Trophoblast cell (in vitro differentiated cells and primary cell): ENCODE measurements at regions not wholly inside any gene's neighbourhood (a gene's known extent, or its start where the extent isn't known, plus 50 kb on each side); places are given as distances from the start of the nearest gene placed in this dataset.

Experiments used
- DNase-seq, 2 donors: peaks; one replicate each; pipeline ENCODE4 v3.0.0-alpha.2; 2016
- H2AFZ ChIP-seq: 2 replicates; pipeline ENCODE4 v1.6.1; 2013; ENCODE audit warnings: low read length, moderate library complexity, mild to moderate bottlenecking; ENCODE audit not compliant: insufficient read depth, poor library complexity
- H2AK5ac ChIP-seq: 2 replicates; pipeline ENCODE4 v1.6.1; 2013; ENCODE audit warnings: mild to moderate bottlenecking, low read length
- H2BK120ac ChIP-seq: 2 replicates; pipeline ENCODE4 v1.6.1; 2013; ENCODE audit warnings: low read length, mild to moderate bottlenecking, moderate library complexity; ENCODE audit not compliant: insufficient read depth, poor library complexity
- H2BK12ac ChIP-seq: 2 replicates; pipeline ENCODE4 v1.6.1; 2013; ENCODE audit warnings: mild to moderate bottlenecking, low read length, moderate library complexity
- H2BK5ac ChIP-seq: 2 replicates; pipeline ENCODE4 v1.6.1; 2013; ENCODE audit warnings: low read length, low read depth, moderate library complexity, mild to moderate bottlenecking; ENCODE audit not compliant: poor library complexity
- H3K14ac ChIP-seq: 2 replicates; pipeline ENCODE4 v1.6.1; 2013; ENCODE audit warnings: mild to moderate bottlenecking, low read length
- H3K18ac ChIP-seq: 2 replicates; pipeline ENCODE4 v1.6.1; 2013; ENCODE audit warnings: mild to moderate bottlenecking, low read length
- H3K23ac ChIP-seq: 2 replicates; pipeline ENCODE4 v1.6.1; 2013; ENCODE audit warnings: low read length
- H3K27ac ChIP-seq: 2 replicates; pipeline ENCODE4 v1.5.1; 2013; ENCODE audit warnings: low read depth, mild to moderate bottlenecking, inconsistent platforms, low read length, moderate library complexity
- H3K27me3 ChIP-seq: 2 replicates; pipeline ENCODE4 v1.6.1; 2013; ENCODE audit warnings: inconsistent platforms, mild to moderate bottlenecking, low read length, moderate library complexity; ENCODE audit not compliant: insufficient read depth
- H3K36me3 ChIP-seq, 2 experiments: 1 replicate in 1 of 2; 2 replicates in 1 of 2; pipeline ENCODE4 v1.6.1; 2013; ENCODE audit warnings: low read length in 2 of 2, mild to moderate bottlenecking in 2 of 2, moderate library complexity in 1 of 2; ENCODE audit not compliant: insufficient read depth in 2 of 2, control insufficient read depth in 1 of 2
- H3K4ac ChIP-seq: 2 replicates; pipeline ENCODE4 v1.6.1; 2013; ENCODE audit warnings: low read depth, mild to moderate bottlenecking, low read length, moderate library complexity
- H3K4me1 ChIP-seq, 2 experiments: 1 replicate in 1 of 2; 2 replicates in 1 of 2; pipeline ENCODE4 v1.6.1; 2013; ENCODE audit warnings: low read length in 2 of 2, mild to moderate bottlenecking in 2 of 2, moderate library complexity in 1 of 2; ENCODE audit not compliant: insufficient read depth in 2 of 2, control insufficient read depth in 1 of 2
- H3K4me2 ChIP-seq: 2 replicates; pipeline ENCODE4 v1.6.1; 2013; ENCODE audit warnings: inconsistent platforms, mild to moderate bottlenecking, low read length, moderate library complexity
- H3K4me3 ChIP-seq: 2 replicates; pipeline ENCODE4 v1.5.1; 2013; ENCODE audit warnings: mild to moderate bottlenecking, low read depth, low read length, inconsistent platforms
- H3K79me1 ChIP-seq: one replicate; pipeline ENCODE4 v1.6.1; 2013; ENCODE audit warnings: low read length
- H3K79me2 ChIP-seq: 2 replicates; pipeline ENCODE4 v1.6.1; 2013; ENCODE audit warnings: low read length, mild to moderate bottlenecking; ENCODE audit not compliant: control insufficient read depth, insufficient read depth, poor library complexity
- H3K9ac ChIP-seq: 2 replicates; pipeline ENCODE4 v1.6.1; 2013; ENCODE audit warnings: mild to moderate bottlenecking, low read length
- H3K9me3 ChIP-seq: 2 replicates; pipeline ENCODE4 v1.6.1; 2013; ENCODE audit warnings: low read depth, mild to moderate bottlenecking, control low read depth, inconsistent platforms, low read length; ENCODE audit not compliant: insufficient read depth
- H4K12ac ChIP-seq: 2 replicates; pipeline ENCODE4 v1.6.1; 2013; ENCODE audit warnings: low read depth, mild to moderate bottlenecking, low read length, moderate library complexity
- H4K8ac ChIP-seq: 2 replicates; pipeline ENCODE4 v1.6.1; 2013; ENCODE audit warnings: low read depth, mild to moderate bottlenecking, low read length, moderate library complexity
- H4K91ac ChIP-seq: one replicate; pipeline ENCODE4 v1.6.1; 2013; ENCODE audit warnings: low read depth, mild to moderate bottlenecking, low read length, moderate library complexity
- WGBS: extraction: QIAGEN DNeasy Blood & Tissue Kit; methylation state at CpG from one replicate; pipeline ENCODE4 v1.1.7; 2013; ENCODE audit warnings: missing lambda C conversion rate; ENCODE audit not compliant: insufficient read length, insufficient coverage; ENCODE audit errors: extremely low coverage; 5-methylcytosine and 5-hydroxymethylcytosine counted together

- Histone ChIP-seq H3K9ac (no peak overlapping the region), H4K91ac (no peak overlapping the region), H2BK120ac (no peak overlapping the region), H2AK5ac (no peak overlapping the region), H4K12ac (no peak overlapping the region), H2AFZ (no peak overlapping the region), H2BK12ac (no peak overlapping the region), H3K27me3 (no peaks in the 10 kb centered on the region), H3K9me3 (peaks cover 3% of the 10 kb centered on the region), H3K36me3 (no peaks in the 10 kb centered on the region), H3K27ac (no peak overlapping the region), H3K79me1 (peaks cover 2% of the 10 kb centered on the region), H3K79me2 (no peaks in the 10 kb centered on the region), H2BK5ac (no peak overlapping the region), H3K4me1 (peaks cover 9 to 17% of the 10 kb centered on the region in 2 experiments), H3K14ac (no peak overlapping the region), H3K18ac (no peak overlapping the region), H3K4me3 (no peak overlapping the region), H3K23ac (no peak overlapping the region), H4K8ac (no peak overlapping the region), H3K4ac (no peak overlapping the region), H3K4me2 (no peak overlapping the region)
- no peak for DNase-seq
- no CpG with 5 or more reads among the region's 2 CpGs for WGBS
Measured at GRCh38 chr6:133128191-133128590, 113.0 kb upstream of the EYA4 start.

DNA sequence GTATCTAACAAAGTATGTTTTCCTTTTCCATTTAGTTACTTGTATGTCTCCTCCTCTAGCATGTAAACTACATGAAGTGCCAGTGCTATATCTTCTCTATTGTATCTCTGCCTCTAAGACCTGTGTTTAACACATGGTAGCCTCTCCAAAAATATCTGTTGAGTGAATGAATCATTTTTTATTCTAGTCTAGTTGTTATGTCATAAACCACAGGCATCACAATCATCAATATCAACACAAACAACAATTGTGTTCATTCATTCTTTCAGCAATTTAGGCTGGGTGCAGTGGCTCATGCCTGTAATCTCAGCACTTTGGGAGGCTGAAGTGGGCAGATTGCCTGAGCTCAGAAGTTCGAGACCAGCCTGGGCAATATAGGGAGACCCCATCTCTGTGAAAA, 111.6 kb upstream of the EYA4 start:
- H2AFZ ChIP-seq: no peak overlapping the region
- no peak for DNase-seq
- no peak overlapping the region for H2BK5ac ChIP-seq
- no peak overlapping the region for H4K8ac ChIP-seq
- H3K27ac ChIP-seq: no peak overlapping the region
- no peak overlapping the region for H3K9ac ChIP-seq
- no peak overlapping the region for H2AK5ac ChIP-seq
- H3K27me3 ChIP-seq: no peaks in the 10 kb centered on the region
- H4K91ac ChIP-seq: no peak overlapping the region
- H3K4me1 ChIP-seq: peaks cover 9 to 17% of the 10 kb centered on the region in 2 experiments
- H3K79me2 ChIP-seq: no peaks in the 10 kb centered on the region
- H3K36me3 ChIP-seq: no peaks in the 10 kb centered on the region
- no peak overlapping the region for H2BK12ac ChIP-seq
- H3K18ac ChIP-seq: no peak overlapping the region
- H3K23ac ChIP-seq: no peak overlapping the region
- no peak overlapping the region for H3K4ac ChIP-seq
- no peak overlapping the region for H4K12ac ChIP-seq
- no CpG with 5 or more reads among the region's 1 CpG for WGBS
- no peak overlapping the region for H2BK120ac ChIP-seq
- no peak overlapping the region for H3K4me2 ChIP-seq
- H3K14ac ChIP-seq: no peak overlapping the region
- H3K9me3 ChIP-seq: no peaks in the 10 kb centered on the region
- peaks cover 2% of the 10 kb centered on the region for H3K79me1 ChIP-seq
- no peak overlapping the region for H3K4me3 ChIP-seq

DNA sequence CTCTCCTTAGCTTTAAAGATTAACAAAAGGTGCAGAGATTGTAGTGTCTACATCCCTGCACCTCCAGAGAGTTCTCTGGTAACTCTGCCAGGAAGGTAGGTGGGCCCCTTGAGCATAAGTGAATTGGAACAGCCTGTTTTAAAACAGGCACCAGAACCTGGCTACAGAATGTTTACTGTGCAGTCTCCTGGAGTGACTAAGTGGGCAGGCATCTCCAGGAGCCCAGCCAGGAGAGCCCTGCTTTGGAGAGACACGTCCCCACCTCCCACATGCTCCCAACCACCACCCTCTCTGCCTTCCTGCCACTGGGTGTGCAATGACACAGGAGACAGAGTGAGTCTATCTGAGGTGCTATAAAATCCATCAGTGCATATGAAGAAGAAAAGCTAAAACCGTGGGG, 110.3 kb upstream of the EYA4 start:
- peak overlapping the region; percentile 62 for H3K27ac ChIP-seq
- H2BK12ac ChIP-seq: no peak overlapping the region
- no peak overlapping the region for H3K23ac ChIP-seq
- no peak overlapping the region for H4K91ac ChIP-seq
- H3K9me3 ChIP-seq: no peaks in the 10 kb centered on the region
- H2AFZ ChIP-seq: no peak overlapping the region
- H3K14ac ChIP-seq: no peak overlapping the region
- no peak overlapping the region for H2BK5ac ChIP-seq
- H3K79me1 ChIP-seq: peaks cover 2% of the 10 kb centered on the region
- H3K36me3 ChIP-seq: no peaks in the 10 kb centered on the region
- no peak overlapping the region for H2AK5ac ChIP-seq
- peaks cover 9 to 17% of the 10 kb centered on the region in 2 experiments for H3K4me1 ChIP-seq
- H4K8ac ChIP-seq: no peak overlapping the region
- H3K27me3 ChIP-seq: no peaks in the 10 kb centered on the region
- H3K4me3 ChIP-seq: no peak overlapping the region
- H3K79me2 ChIP-seq: no peaks in the 10 kb centered on the region
- H2BK120ac ChIP-seq: no peak overlapping the region
- peak overlapping the region; percentile 33 for H3K4me2 ChIP-seq
- DNase-seq: peak; percentile 25 to 36
- WGBS: no CpG with 5 or more reads among the region's 2 CpGs
- no peak overlapping the region for H3K9ac ChIP-seq
- H3K18ac ChIP-seq: no peak overlapping the region
- H4K12ac ChIP-seq: no peak overlapping the region
- no peak overlapping the region for H3K4ac ChIP-seq

DNA sequence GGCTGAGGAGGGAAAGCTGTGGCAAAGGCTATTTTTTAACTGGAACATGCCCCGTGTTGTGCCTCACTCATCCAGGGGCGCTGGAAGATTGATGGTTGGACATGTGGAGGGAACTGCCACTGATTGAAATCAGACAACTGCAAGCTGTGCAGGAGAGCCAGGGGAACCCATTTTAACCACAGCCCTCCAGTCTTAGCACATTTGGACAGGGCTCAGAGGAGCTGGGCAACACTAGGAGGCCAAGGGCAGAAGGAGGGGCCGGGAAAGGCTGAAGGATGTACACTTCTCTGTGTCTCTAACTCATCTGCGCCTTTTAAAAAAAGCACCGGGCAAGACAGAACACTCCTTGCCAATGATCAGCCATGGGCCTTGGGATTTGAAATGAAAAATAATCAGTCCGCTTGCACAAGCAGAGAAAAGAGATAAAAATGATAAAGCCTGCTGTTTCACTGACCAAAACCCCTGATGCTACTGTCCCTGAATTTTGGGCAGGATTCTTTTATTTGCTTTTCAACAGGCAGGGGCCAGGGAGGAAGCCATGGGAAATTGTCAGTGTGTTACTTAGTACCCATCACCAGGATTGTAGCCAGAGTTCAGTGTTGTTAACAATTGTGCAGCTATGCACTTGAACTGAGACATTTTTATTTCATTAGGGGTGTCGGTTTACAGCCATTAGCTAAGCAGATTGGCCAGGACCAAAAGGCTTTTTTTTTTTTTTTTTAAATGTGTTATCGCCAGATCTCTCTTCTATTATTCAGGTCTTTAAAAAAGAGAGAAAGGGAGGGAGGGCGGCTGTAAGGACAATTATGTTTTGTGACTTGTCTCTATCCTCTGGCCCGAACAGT, 109.3 kb upstream of the EYA4 start:
- no peak overlapping the region for H3K23ac ChIP-seq
- DNase-seq: no peak
- H3K4me3 ChIP-seq: no peak overlapping the region
- H2BK120ac ChIP-seq: no peak overlapping the region
- no peak overlapping the region for H3K9ac ChIP-seq
- H4K12ac ChIP-seq: no peak overlapping the region
- peaks cover 2% of the 10 kb centered on the region for H3K79me1 ChIP-seq
- no peak overlapping the region for H4K8ac ChIP-seq
- no peak overlapping the region for H3K14ac ChIP-seq
- no peaks in the 10 kb centered on the region for H3K27me3 ChIP-seq
- H2AK5ac ChIP-seq: no peak overlapping the region
- no peak overlapping the region for H3K4me2 ChIP-seq
- H2BK12ac ChIP-seq: peak overlapping the region; percentile 13
- H3K36me3 ChIP-seq: no peaks in the 10 kb centered on the region
- peaks cover 9 to 17% of the 10 kb centered on the region in 2 experiments for H3K4me1 ChIP-seq
- H3K4ac ChIP-seq: no peak overlapping the region
- no peaks in the 10 kb centered on the region for H3K9me3 ChIP-seq
- H3K27ac ChIP-seq: peak overlapping the region; percentile 27
- H4K91ac ChIP-seq: peak overlapping the region; percentile 8
- WGBS: no CpG with 5 or more reads among the region's 10 CpGs
- no peak overlapping the region for H2BK5ac ChIP-seq
- no peaks in the 10 kb centered on the region for H3K79me2 ChIP-seq
- no peak overlapping the region for H3K18ac ChIP-seq
- no peak overlapping the region for H2AFZ ChIP-seq
